ENCODE measurements at regions not wholly inside any gene's neighbourhood (a gene's known extent, or its start where the extent isn't known, plus 50 kb on each side); places are given as distances from the start of the nearest gene placed in this dataset.

- Histone ChIP-seq H3K9me3 (ENCODE audit: low read length) (no peaks in the 10 kb centered on the region), H3K4me3 (ENCODE audit: low read depth in 1 of 2, low read length in 2 of 2) (no peak overlapping the region), H3K27ac (ENCODE audit: low read depth, low read length) (no peak overlapping the region), H3K9ac (ENCODE audit: low read length) (no peak overlapping the region), H3K36me3 (ENCODE audit: insufficient read depth, low read length) (no peaks in the 10 kb centered on the region), H3K27me3 (ENCODE audit: control insufficient read depth in 1 of 2, insufficient read depth in 2 of 2, low read length in 2 of 2) (no peaks in the 10 kb centered on the region), H3K4me1 (ENCODE audit: insufficient read depth, low read length) (peaks cover 23% of the 10 kb centered on the region)
Observed at GRCh38 chr13:76331943-76332712, 554.1 kb downstream of the KCTD12 start.

- H3K9me3 ChIP-seq (ENCODE audit: low read length): no peaks in the 10 kb centered on the region
- peaks cover 23% of the 10 kb centered on the region for H3K4me1 ChIP-seq (ENCODE audit: insufficient read depth, low read length)
- H3K36me3 ChIP-seq (ENCODE audit: insufficient read depth, low read length): no peaks in the 10 kb centered on the region
- no peak overlapping the region for H3K9ac ChIP-seq (ENCODE audit: low read length)
- no peaks in the 10 kb centered on the region for H3K27me3 ChIP-seq (ENCODE audit: control insufficient read depth in 1 of 2, insufficient read depth in 2 of 2, low read length in 2 of 2)
- no peak overlapping the region for H3K4me3 ChIP-seq (ENCODE audit: low read depth in 1 of 2, low read length in 2 of 2)
- H3K27ac ChIP-seq (ENCODE audit: low read depth, low read length): no peak overlapping the region
Observed at GRCh38 chr13:76330761-76331160, 555.4 kb downstream of the KCTD12 start.

GRCh38 chr13:76329866-76330580, 556.2 kb downstream of the KCTD12 start:
- Histone ChIP-seq H3K9me3 (ENCODE audit: low read length) (no peaks in the 10 kb centered on the region), H3K9ac (ENCODE audit: low read length) (no peak overlapping the region), H3K27me3 (ENCODE audit: control insufficient read depth in 1 of 2, insufficient read depth in 2 of 2, low read length in 2 of 2) (no peaks in the 10 kb centered on the region), H3K4me1 (ENCODE audit: insufficient read depth, low read length) (peaks cover 18% of the 10 kb centered on the region), H3K4me3 (ENCODE audit: low read depth in 1 of 2, low read length in 2 of 2) (no peak overlapping the region), H3K36me3 (ENCODE audit: insufficient read depth, low read length) (no peaks in the 10 kb centered on the region), H3K27ac (ENCODE audit: low read depth, low read length) (no peak overlapping the region)

- no peaks in the 10 kb centered on the region for H3K27me3 ChIP-seq (ENCODE audit: control insufficient read depth in 1 of 2, insufficient read depth in 2 of 2, low read length in 2 of 2)
- H3K36me3 ChIP-seq (ENCODE audit: insufficient read depth, low read length): no peaks in the 10 kb centered on the region
Observed at GRCh38 chr13:76329004-76329403, 557.2 kb downstream of the KCTD12 start.

GRCh38 chr13:76326343-76326742, 559.9 kb downstream of the KCTD12 start:
- Histone ChIP-seq H3K4me1 (ENCODE audit: insufficient read depth, low read length) (peaks cover 7% of the 10 kb centered on the region), H3K27ac (ENCODE audit: low read depth, low read length) (no peak overlapping the region), H3K27me3 (ENCODE audit: control insufficient read depth in 1 of 2, insufficient read depth in 2 of 2, low read length in 2 of 2) (no peaks in the 10 kb centered on the region), H3K9me3 (ENCODE audit: low read length) (no peaks in the 10 kb centered on the region), H3K36me3 (ENCODE audit: insufficient read depth, low read length) (no peaks in the 10 kb centered on the region), H3K4me3 (ENCODE audit: low read depth in 1 of 2, low read length in 2 of 2) (no peak overlapping the region), H3K9ac (ENCODE audit: low read length) (no peak overlapping the region)

More at GRCh38 chr13:76329004-76329403, 557.2 kb downstream of the KCTD12 start:
- no peak overlapping the region for H3K9ac ChIP-seq (ENCODE audit: low read length)
- H3K27ac ChIP-seq (ENCODE audit: low read depth, low read length): no peak overlapping the region
- H3K4me1 ChIP-seq (ENCODE audit: insufficient read depth, low read length): peaks cover 17% of the 10 kb centered on the region
- no peak overlapping the region for H3K4me3 ChIP-seq (ENCODE audit: low read depth in 1 of 2, low read length in 2 of 2)
- H3K9me3 ChIP-seq (ENCODE audit: low read length): no peaks in the 10 kb centered on the region

- no peak overlapping the region for H3K27ac ChIP-seq (ENCODE audit: low read depth, low read length)
Observed at GRCh38 chr13:76319921-76320320, 566.3 kb downstream of the KCTD12 start.

GRCh38 chr13:76316998-76317527, 569.1 kb downstream of the KCTD12 start:
- H3K27me3 ChIP-seq (ENCODE audit: control insufficient read depth in 1 of 2, insufficient read depth in 2 of 2, low read length in 2 of 2): no peaks in the 10 kb centered on the region
- H3K4me3 ChIP-seq (ENCODE audit: low read depth in 1 of 2, low read length in 2 of 2): no peak overlapping the region
- H3K9me3 ChIP-seq (ENCODE audit: low read length): no peaks in the 10 kb centered on the region
- peaks cover 10% of the 10 kb centered on the region for H3K4me1 ChIP-seq (ENCODE audit: insufficient read depth, low read length)
- H3K36me3 ChIP-seq (ENCODE audit: insufficient read depth, low read length): no peaks in the 10 kb centered on the region
- no peak overlapping the region for H3K9ac ChIP-seq (ENCODE audit: low read length)
- H3K27ac ChIP-seq (ENCODE audit: low read depth, low read length): no peak overlapping the region

More at GRCh38 chr13:76319921-76320320, 566.3 kb downstream of the KCTD12 start:
- Histone ChIP-seq H3K9me3 (ENCODE audit: low read length) (no peaks in the 10 kb centered on the region), H3K4me3 (ENCODE audit: low read depth in 1 of 2, low read length in 2 of 2) (no peak overlapping the region), H3K4me1 (ENCODE audit: insufficient read depth, low read length) (peaks cover 10% of the 10 kb centered on the region), H3K27me3 (ENCODE audit: control insufficient read depth in 1 of 2, insufficient read depth in 2 of 2, low read length in 2 of 2) (no peaks in the 10 kb centered on the region), H3K36me3 (ENCODE audit: insufficient read depth, low read length) (no peaks in the 10 kb centered on the region), H3K9ac (ENCODE audit: low read length) (no peak overlapping the region)

GRCh38 chr13:76314495-76314894, 571.7 kb downstream of the KCTD12 start:
- H3K4me3 ChIP-seq (ENCODE audit: low read depth in 1 of 2, low read length in 2 of 2): no peak overlapping the region
- no peaks in the 10 kb centered on the region for H3K36me3 ChIP-seq (ENCODE audit: insufficient read depth, low read length)
- no peak overlapping the region for H3K27ac ChIP-seq (ENCODE audit: low read depth, low read length)
- H3K27me3 ChIP-seq (ENCODE audit: control insufficient read depth in 1 of 2, insufficient read depth in 2 of 2, low read length in 2 of 2): no peaks in the 10 kb centered on the region
- H3K4me1 ChIP-seq (ENCODE audit: insufficient read depth, low read length): peaks cover 10% of the 10 kb centered on the region
- H3K9ac ChIP-seq (ENCODE audit: low read length): no peak overlapping the region
- no peaks in the 10 kb centered on the region for H3K9me3 ChIP-seq (ENCODE audit: low read length)

GRCh38 chr13:76307142-76307541, 579.1 kb downstream of the KCTD12 start:
- H3K36me3 ChIP-seq (ENCODE audit: insufficient read depth, low read length): no peaks in the 10 kb centered on the region
- no peaks in the 10 kb centered on the region for H3K27me3 ChIP-seq (ENCODE audit: control insufficient read depth in 1 of 2, insufficient read depth in 2 of 2, low read length in 2 of 2)
- H3K27ac ChIP-seq (ENCODE audit: low read depth, low read length): no peak overlapping the region
- H3K9me3 ChIP-seq (ENCODE audit: low read length): no peaks in the 10 kb centered on the region
- no peak overlapping the region for H3K4me3 ChIP-seq (ENCODE audit: low read depth in 1 of 2, low read length in 2 of 2)
- H3K9ac ChIP-seq (ENCODE audit: low read length): no peak overlapping the region
- H3K4me1 ChIP-seq (ENCODE audit: insufficient read depth, low read length): peaks cover 4% of the 10 kb centered on the region

GRCh38 chr13:76300688-76301087, 585.5 kb downstream of the KCTD12 start:
- Histone ChIP-seq H3K4me1 (ENCODE audit: insufficient read depth, low read length) (no peaks in the 10 kb centered on the region), H3K36me3 (ENCODE audit: insufficient read depth, low read length) (no peaks in the 10 kb centered on the region), H3K9me3 (ENCODE audit: low read length) (no peaks in the 10 kb centered on the region), H3K27ac (ENCODE audit: low read depth, low read length) (no peak overlapping the region), H3K27me3 (ENCODE audit: control insufficient read depth in 1 of 2, insufficient read depth in 2 of 2, low read length in 2 of 2) (no peaks in the 10 kb centered on the region), H3K9ac (ENCODE audit: low read length) (no peak overlapping the region), H3K4me3 (ENCODE audit: low read depth in 1 of 2, low read length in 2 of 2) (no peak overlapping the region)

- Histone ChIP-seq H3K9ac (ENCODE audit: low read length) (no peak overlapping the region), H3K9me3 (ENCODE audit: low read length) (no peaks in the 10 kb centered on the region), H3K36me3 (ENCODE audit: insufficient read depth, low read length) (no peaks in the 10 kb centered on the region), H3K4me3 (ENCODE audit: low read depth in 1 of 2, low read length in 2 of 2) (no peak overlapping the region), H3K27me3 (ENCODE audit: control insufficient read depth in 1 of 2, insufficient read depth in 2 of 2, low read length in 2 of 2) (no peaks in the 10 kb centered on the region), H3K4me1 (ENCODE audit: insufficient read depth, low read length) (no peaks in the 10 kb centered on the region), H3K27ac (ENCODE audit: low read depth, low read length) (no peak overlapping the region)
Observed at GRCh38 chr13:76297331-76297730, 588.9 kb downstream of the KCTD12 start.
